ENCODE measurements at regions not wholly inside any gene's neighbourhood (a gene's known extent, or its start where the extent isn't known, plus 50 kb on each side); places are given as distances from the start of the nearest gene placed in this dataset.

- H3K79me2 ChIP-seq (ENCODE audit: insufficient read depth) = no peaks in the 10 kb centered on the region
- TF ChIP-seq RCOR1 (IDR thresholded peaks at IDR 0.05; ENCODE audit: low read length) (no peak), TCF12 (IDR thresholded peaks at IDR 0.05) (no peak), PBX3 (IDR thresholded peaks at IDR 0.05) (no peak), FOXM1 (IDR thresholded peaks at IDR 0.05; ENCODE audit: low read depth) (no peak), FOSL2 (IDR thresholded peaks at IDR 0.05; ENCODE audit: borderline replicate concordance, low read depth) (no peak), EP300 (IDR thresholded peaks at IDR 0.05; ENCODE audit: borderline replicate concordance in 1 of 2, low read depth in 1 of 2, low read length in 1 of 2) (no peak), GABPA (IDR thresholded peaks at IDR 0.05; ENCODE audit: low read depth) (no peak), ELF1 (IDR thresholded peaks at IDR 0.05) (no peak), IRF3 (IDR thresholded peaks at IDR 0.05; ENCODE audit: low read depth, low read length) (no peak)
- peak; percentile 45 for DNase-seq
- no peaks in the 10 kb centered on the region for H3F3A ChIP-seq (replicated peaks; ENCODE audit: insufficient read depth)
- 70% methylated on average over 5 of the region's 10 CpGs for WGBS (ENCODE audit: low lambda C conversion rate)
- H2AFZ ChIP-seq (ENCODE audit: low read depth) = no peak overlapping the region
- no peak overlapping the region for H3K27ac ChIP-seq (ENCODE audit: low read depth in 2 of 2, low read length in 1 of 2)
- no peak overlapping the region for H3K9ac ChIP-seq
- no peak overlapping the region for H3K4me2 ChIP-seq
- H3K9me3 ChIP-seq = no peaks in the 10 kb centered on the region
- ChIA-PET CTCF (no interaction called here), POLR2A (no interaction called here)
- H3K27me3 ChIP-seq (ENCODE audit: insufficient read depth) = peaks cover 8% of the 10 kb centered on the region; the same call in 1 of the 2 replicates
- peaks cover 0 to 22% of the 10 kb centered on the region in 2 experiments; a peak in 1 of 4 replicates for H3K4me1 ChIP-seq (ENCODE audit: control insufficient read depth in 1 of 2, insufficient read depth in 2 of 2, low read depth in 1 of 2, low read length in 1 of 2)
- no peaks in the 10 kb centered on the region for H3K36me3 ChIP-seq (replicated peaks in 1 of 2; ENCODE audit: control insufficient read depth in 1 of 2, insufficient read depth in 2 of 2, low read length in 1 of 2)
- H3K4me3 ChIP-seq (ENCODE audit: low read depth in 2 of 2, low read length in 1 of 2) = no peak overlapping the region
- H3K9me2 ChIP-seq = no peaks in the 10 kb centered on the region
- H4K20me1 ChIP-seq (ENCODE audit: insufficient read depth) = no peaks in the 10 kb centered on the region
Measured at GRCh38 chr15:69665641-69666111, 213.1 kb downstream of the RPLP1 start.

DNA sequence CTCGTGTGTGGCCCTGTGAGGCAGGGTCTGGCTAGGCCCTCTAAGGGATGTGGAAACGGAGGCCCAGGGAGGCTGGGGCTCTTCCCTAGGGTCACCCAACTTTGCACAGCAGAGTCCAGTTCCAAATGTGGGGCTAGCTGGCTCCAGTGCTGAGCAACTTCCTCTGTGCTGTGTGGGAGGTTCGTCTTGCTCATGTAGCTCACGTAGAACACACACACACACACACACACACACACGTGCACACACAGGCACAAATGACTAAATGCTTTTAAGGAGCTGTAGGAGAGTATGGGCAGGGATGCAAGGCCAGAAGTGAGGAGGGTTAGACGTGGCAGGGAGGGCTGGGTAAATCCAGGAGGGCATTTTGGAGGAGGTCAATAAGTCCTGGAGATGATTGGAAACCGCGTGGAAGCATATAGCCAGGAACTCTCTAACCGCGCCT, 213.8 kb downstream of the RPLP1 start:
- CTCF ChIA-PET = no interaction called here
- no peaks in the 10 kb centered on the region for H3F3A ChIP-seq (replicated peaks; ENCODE audit: insufficient read depth)
- WGBS (ENCODE audit: low lambda C conversion rate) = 70% methylated on average over 10 of the region's 10 CpGs
- no peak overlapping the region for H3K4me2 ChIP-seq
- H3K9me2 ChIP-seq = no peaks in the 10 kb centered on the region
- H3K9me3 ChIP-seq = no peaks in the 10 kb centered on the region
- H4K20me1 ChIP-seq (ENCODE audit: insufficient read depth) = no peaks in the 10 kb centered on the region
- no peaks in the 10 kb centered on the region for H3K79me2 ChIP-seq (ENCODE audit: insufficient read depth)
- H3K27ac ChIP-seq (ENCODE audit: low read depth in 2 of 2, low read length in 1 of 2) = no peak overlapping the region
- no peak overlapping the region for H3K9ac ChIP-seq
- DNase-seq = no peak
- no peak overlapping the region for H3K4me3 ChIP-seq (ENCODE audit: low read depth in 2 of 2, low read length in 1 of 2)
- peaks cover 8% of the 10 kb centered on the region; the same call in 1 of the 2 replicates for H3K27me3 ChIP-seq (ENCODE audit: insufficient read depth)
- H2AFZ ChIP-seq (ENCODE audit: low read depth) = no peak overlapping the region
- TF ChIP-seq MEF2A (IDR thresholded peaks at IDR 0.05; ENCODE audit: borderline replicate concordance, low read depth) (no peak), TCF12 (IDR thresholded peaks at IDR 0.05) (no peak), TAF1 (IDR thresholded peaks at IDR 0.05; ENCODE audit: borderline replicate concordance, low read depth, low read length) (no peak), EZH2phosphoT487 (IDR thresholded peaks at IDR 0.05; ENCODE audit: borderline replicate concordance, low read depth) (no peak), JUND (IDR thresholded peaks at IDR 0.05) (no peak)
- TF ChIP-seq, protein P1, sequence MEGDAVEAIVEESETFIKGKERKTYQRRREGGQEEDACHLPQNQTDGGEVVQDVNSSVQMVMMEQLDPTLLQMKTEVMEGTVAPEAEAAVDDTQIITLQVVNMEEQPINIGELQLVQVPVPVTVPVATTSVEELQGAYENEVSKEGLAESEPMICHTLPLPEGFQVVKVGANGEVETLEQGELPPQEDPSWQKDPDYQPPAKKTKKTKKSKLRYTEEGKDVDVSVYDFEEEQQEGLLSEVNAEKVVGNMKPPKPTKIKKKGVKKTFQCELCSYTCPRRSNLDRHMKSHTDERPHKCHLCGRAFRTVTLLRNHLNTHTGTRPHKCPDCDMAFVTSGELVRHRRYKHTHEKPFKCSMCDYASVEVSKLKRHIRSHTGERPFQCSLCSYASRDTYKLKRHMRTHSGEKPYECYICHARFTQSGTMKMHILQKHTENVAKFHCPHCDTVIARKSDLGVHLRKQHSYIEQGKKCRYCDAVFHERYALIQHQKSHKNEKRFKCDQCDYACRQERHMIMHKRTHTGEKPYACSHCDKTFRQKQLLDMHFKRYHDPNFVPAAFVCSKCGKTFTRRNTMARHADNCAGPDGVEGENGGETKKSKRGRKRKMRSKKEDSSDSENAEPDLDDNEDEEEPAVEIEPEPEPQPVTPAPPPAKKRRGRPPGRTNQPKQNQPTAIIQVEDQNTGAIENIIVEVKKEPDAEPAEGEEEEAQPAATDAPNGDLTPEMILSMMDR (IDR thresholded peaks at IDR 0.05) = no peak
- POLR2A ChIA-PET = no interaction called here
- H3K4me1 ChIP-seq (ENCODE audit: control insufficient read depth in 1 of 2, insufficient read depth in 2 of 2, low read depth in 1 of 2, low read length in 1 of 2) = peaks cover 0 to 22% of the 10 kb centered on the region in 2 experiments; a peak in 1 of 4 replicates
- no peaks in the 10 kb centered on the region for H3K36me3 ChIP-seq (replicated peaks in 1 of 2; ENCODE audit: control insufficient read depth in 1 of 2, insufficient read depth in 2 of 2, low read length in 1 of 2)

All from SK-N-SH (cell line).